ENCODE measurements at regions not wholly inside any gene's neighbourhood (a gene's known extent, or its start where the extent isn't known, plus 50 kb on each side); places are given as distances from the start of the nearest gene placed in this dataset.

- Histone ChIP-seq H3K36me3 (ENCODE audit: insufficient read depth) (no peaks in the 10 kb centered on the region), H3K4me3 (ENCODE audit: low read depth, low read length) (no peak overlapping the region), H3K27ac (ENCODE audit: low read depth) (no peak overlapping the region), H3K4me1 (ENCODE audit: insufficient read depth) (no peaks in the 10 kb centered on the region)
- no peak for DNase-seq (ENCODE audit: extremely low spot score)
- 47% methylated on average over 5 of the region's 5 CpGs for WGBS
These were observed 525.4 kb downstream of the KCNJ3 start for GRCh38 chr2:155223781-155224406.

DNA sequence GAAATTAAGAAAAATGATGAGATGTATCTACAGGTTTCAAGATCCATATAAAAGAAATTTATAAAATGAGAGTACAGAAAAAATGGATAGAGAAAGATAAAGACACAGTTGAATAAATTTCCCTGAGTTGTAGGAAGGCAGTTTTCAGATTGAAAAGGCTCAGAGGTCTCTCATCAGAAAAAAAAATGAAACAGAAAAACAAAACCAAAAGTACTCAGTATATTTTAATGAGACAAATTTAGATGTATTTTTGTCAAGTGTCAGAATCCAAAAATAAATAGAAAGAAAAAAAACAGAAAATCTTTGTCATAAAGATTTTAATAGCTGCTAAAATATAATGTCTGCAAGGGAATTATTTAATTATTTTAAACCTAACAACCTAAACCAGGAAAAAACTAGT, 520.5 kb downstream of the KCNJ3 start:
- no peak for DNase-seq (ENCODE audit: extremely low spot score)
- Histone ChIP-seq H3K4me3 (ENCODE audit: low read depth, low read length) (no peak overlapping the region), H3K4me1 (ENCODE audit: insufficient read depth) (no peaks in the 10 kb centered on the region), H3K27ac (ENCODE audit: low read depth) (no peak overlapping the region), H3K36me3 (ENCODE audit: insufficient read depth) (no peaks in the 10 kb centered on the region)

DNA sequence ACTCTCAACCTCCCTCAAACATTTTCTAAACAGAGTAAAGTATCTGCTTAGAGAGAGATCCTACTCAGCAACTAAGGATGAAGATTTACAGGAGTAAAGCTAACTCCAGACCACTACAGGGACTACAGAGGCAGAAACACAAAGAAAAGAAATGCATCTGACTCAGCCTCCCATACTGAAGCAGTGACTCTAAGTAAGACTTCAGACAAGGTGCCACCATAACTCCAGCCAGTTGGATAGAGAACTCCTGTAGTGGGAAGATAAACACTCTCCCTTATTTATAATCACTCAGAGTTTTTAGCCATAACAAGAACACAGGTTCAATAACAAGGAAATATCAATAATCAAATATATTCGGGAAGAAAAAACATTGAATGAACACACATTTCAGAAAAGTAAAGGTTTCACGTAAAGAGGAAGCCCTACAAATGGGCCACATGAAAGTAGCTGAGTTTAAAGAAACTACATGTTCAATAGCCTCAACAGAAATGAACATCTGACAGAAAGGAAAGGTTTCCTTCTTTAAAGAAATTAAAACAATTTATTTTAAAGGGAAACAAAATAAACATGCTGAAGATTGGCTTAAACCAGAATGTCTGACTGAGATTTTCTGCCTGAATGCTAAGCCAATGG, 519.9 kb downstream of the KCNJ3 start:
- 89% methylated on average over 2 of the region's 2 CpGs for WGBS
- Histone ChIP-seq H3K36me3 (ENCODE audit: insufficient read depth) (no peaks in the 10 kb centered on the region), H3K4me1 (ENCODE audit: insufficient read depth) (no peaks in the 10 kb centered on the region), H3K4me3 (ENCODE audit: low read depth, low read length) (no peak overlapping the region), H3K27ac (ENCODE audit: low read depth) (no peak overlapping the region)
- no peak for DNase-seq (ENCODE audit: extremely low spot score)

GRCh38 chr2:155215037-155215707, 516.7 kb downstream of the KCNJ3 start:
- no peak for DNase-seq (ENCODE audit: extremely low spot score)
- Histone ChIP-seq H3K36me3 (ENCODE audit: insufficient read depth) (no peaks in the 10 kb centered on the region), H3K4me3 (ENCODE audit: low read depth, low read length) (no peak overlapping the region), H3K4me1 (ENCODE audit: insufficient read depth) (no peaks in the 10 kb centered on the region), H3K27ac (ENCODE audit: low read depth) (no peak overlapping the region)
- 66% methylated on average over 2 of the region's 2 CpGs for WGBS

GRCh38 chr2:155209696-155210450, 511.4 kb downstream of the KCNJ3 start:
- H3K4me3 ChIP-seq (ENCODE audit: low read depth, low read length), result no peak overlapping the region
- 44% methylated on average over 2 of the region's 2 CpGs for WGBS

DNA sequence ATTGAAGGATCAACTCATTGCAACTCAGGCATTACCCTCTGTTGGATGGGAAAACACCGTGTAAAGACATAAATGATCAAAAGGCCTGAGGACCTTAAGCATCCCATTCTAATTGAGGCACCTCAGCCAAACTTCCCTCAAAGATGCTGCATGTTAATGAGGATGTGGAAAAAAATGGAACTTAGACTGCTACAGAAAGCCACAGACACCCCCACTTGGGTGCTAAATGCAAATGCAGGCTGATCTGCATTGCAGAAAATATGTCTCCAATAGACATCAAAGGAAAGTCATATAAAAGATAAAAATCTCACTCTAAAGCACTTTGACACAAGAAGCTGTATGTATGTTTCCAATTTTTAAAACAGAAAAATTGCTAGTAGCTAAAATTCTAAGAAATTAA, 504.7 kb downstream of the KCNJ3 start:
- 74% methylated on average over 1 of the region's 1 CpG for WGBS
- Histone ChIP-seq H3K4me1 (ENCODE audit: insufficient read depth) (no peaks in the 10 kb centered on the region), H3K4me3 (ENCODE audit: low read depth, low read length) (no peak overlapping the region), H3K27ac (ENCODE audit: low read depth) (no peak overlapping the region), H3K36me3 (ENCODE audit: insufficient read depth) (no peaks in the 10 kb centered on the region)
- DNase-seq (ENCODE audit: extremely low spot score), result no peak

More at GRCh38 chr2:155209696-155210450, 511.4 kb downstream of the KCNJ3 start:
- Histone ChIP-seq H3K4me1 (ENCODE audit: insufficient read depth) (no peaks in the 10 kb centered on the region), H3K27ac (ENCODE audit: low read depth) (no peak overlapping the region), H3K36me3 (ENCODE audit: insufficient read depth) (no peaks in the 10 kb centered on the region)
- DNase-seq (ENCODE audit: extremely low spot score), result no peak

GRCh38 chr2:155200753-155201152, 502.3 kb downstream of the KCNJ3 start:
- H3K4me3 ChIP-seq (ENCODE audit: low read depth, low read length), result no peak overlapping the region
- no peak overlapping the region for H3K27ac ChIP-seq (ENCODE audit: low read depth)
- no peak for DNase-seq (ENCODE audit: extremely low spot score)
- H3K36me3 ChIP-seq (ENCODE audit: insufficient read depth), result no peaks in the 10 kb centered on the region
- H3K4me1 ChIP-seq (ENCODE audit: insufficient read depth), result no peaks in the 10 kb centered on the region

DNA sequence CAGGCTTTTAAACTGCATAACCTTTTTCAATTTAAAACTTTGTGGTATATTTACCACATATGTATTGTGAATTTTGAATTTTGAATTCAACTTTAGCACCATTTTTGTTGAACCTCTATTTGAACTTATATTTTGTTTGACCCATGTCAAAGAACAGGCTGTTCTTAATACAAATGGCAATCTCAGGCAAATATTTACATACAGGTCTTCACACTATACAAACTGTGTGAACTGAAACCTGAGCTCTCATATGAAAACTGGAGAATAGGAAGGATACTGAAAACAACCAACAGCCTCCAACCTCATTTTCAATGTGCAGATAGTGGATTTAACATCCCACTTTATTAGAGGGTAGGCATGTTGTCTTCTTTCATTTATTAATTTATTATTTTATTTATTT, 491.8 kb downstream of the KCNJ3 start:
- Histone ChIP-seq H3K4me1 (ENCODE audit: insufficient read depth) (no peaks in the 10 kb centered on the region), H3K4me3 (ENCODE audit: low read depth, low read length) (no peak overlapping the region), H3K27ac (ENCODE audit: low read depth) (no peak overlapping the region), H3K36me3 (ENCODE audit: insufficient read depth) (no peaks in the 10 kb centered on the region)
- no peak for DNase-seq (ENCODE audit: extremely low spot score)

GRCh38 chr2:155178921-155179320, 480.4 kb downstream of the KCNJ3 start:
- 63% methylated on average over 3 of the region's 3 CpGs for WGBS
- no peak for DNase-seq (ENCODE audit: extremely low spot score)
- Histone ChIP-seq H3K27ac (ENCODE audit: low read depth) (no peak overlapping the region), H3K36me3 (ENCODE audit: insufficient read depth) (no peaks in the 10 kb centered on the region), H3K4me1 (ENCODE audit: insufficient read depth) (no peaks in the 10 kb centered on the region), H3K4me3 (ENCODE audit: low read depth, low read length) (no peak overlapping the region)

- WGBS, result 83% methylated on average over 1 of the region's 1 CpG
- H3K4me1 ChIP-seq (ENCODE audit: insufficient read depth), result no peaks in the 10 kb centered on the region
- H3K27ac ChIP-seq (ENCODE audit: low read depth), result no peak overlapping the region
- H3K4me3 ChIP-seq (ENCODE audit: low read depth, low read length), result no peak overlapping the region
- H3K36me3 ChIP-seq (ENCODE audit: insufficient read depth), result no peaks in the 10 kb centered on the region
- DNase-seq (ENCODE audit: extremely low spot score), result no peak
These were observed 477.9 kb downstream of the KCNJ3 start for GRCh38 chr2:155176345-155176744.

- no peak overlapping the region for H3K27ac ChIP-seq (ENCODE audit: low read depth)
- no peaks in the 10 kb centered on the region for H3K4me1 ChIP-seq (ENCODE audit: insufficient read depth)
- no peak overlapping the region for H3K4me3 ChIP-seq (ENCODE audit: low read depth, low read length)
- 78% methylated on average over 5 of the region's 5 CpGs for WGBS
- DNase-seq (ENCODE audit: extremely low spot score), result no peak
- H3K36me3 ChIP-seq (ENCODE audit: insufficient read depth), result no peaks in the 10 kb centered on the region
These were observed 470.8 kb downstream of the KCNJ3 start for GRCh38 chr2:155169317-155169716.

DNA sequence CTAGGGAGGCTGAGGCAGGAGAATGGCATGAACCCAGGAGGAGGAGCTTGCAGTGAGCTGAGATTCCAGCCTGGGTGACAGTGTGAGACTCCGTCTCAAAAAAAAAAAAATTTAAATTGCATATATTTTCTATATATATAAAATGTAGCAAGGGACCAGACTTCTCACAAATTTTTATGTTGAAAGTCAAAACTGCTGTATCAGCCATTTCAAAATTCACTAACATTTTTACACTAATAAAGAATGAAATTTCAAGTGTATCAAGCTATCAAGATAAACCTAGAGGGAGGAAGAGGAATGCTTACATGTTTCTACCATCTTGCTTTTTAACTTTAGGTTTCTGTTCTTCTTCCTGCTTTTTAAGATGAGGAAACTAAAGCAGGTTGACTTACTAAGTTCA, 464.0 kb downstream of the KCNJ3 start:
- Histone ChIP-seq H3K4me1 (ENCODE audit: insufficient read depth) (no peaks in the 10 kb centered on the region), H3K36me3 (ENCODE audit: insufficient read depth) (no peaks in the 10 kb centered on the region), H3K27ac (ENCODE audit: low read depth) (no peak overlapping the region), H3K4me3 (ENCODE audit: low read depth, low read length) (no peak overlapping the region)
- DNase-seq (ENCODE audit: extremely low spot score), result no peak
- 95% methylated on average over 1 of the region's 1 CpG for WGBS

DNA sequence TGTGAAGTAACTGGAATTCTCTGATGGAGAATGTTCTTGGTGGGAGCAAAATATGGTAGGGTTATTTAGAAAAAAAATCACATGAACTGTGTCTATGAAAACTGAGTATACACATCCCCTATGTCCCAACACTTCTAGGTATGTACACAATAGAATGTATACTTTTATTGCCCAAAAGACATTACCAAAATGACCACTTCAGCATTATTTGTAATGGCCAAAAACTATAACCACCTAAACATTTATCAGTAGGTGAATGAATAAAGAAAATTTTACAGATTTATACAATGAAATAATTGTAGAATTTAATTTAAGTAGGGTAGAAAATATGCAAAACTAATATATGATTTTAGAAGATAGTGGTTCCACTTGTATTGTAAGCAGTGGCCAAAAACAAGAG, 462.8 kb downstream of the KCNJ3 start:
- H3K4me3 ChIP-seq (ENCODE audit: low read depth, low read length), result no peak overlapping the region
- H3K36me3 ChIP-seq (ENCODE audit: insufficient read depth), result no peaks in the 10 kb centered on the region
- H3K27ac ChIP-seq (ENCODE audit: low read depth), result no peak overlapping the region
- H3K4me1 ChIP-seq (ENCODE audit: insufficient read depth), result no peaks in the 10 kb centered on the region
- DNase-seq (ENCODE audit: extremely low spot score), result no peak

GRCh38 chr2:155157711-155158110, 459.2 kb downstream of the KCNJ3 start:
- H3K36me3 ChIP-seq (ENCODE audit: insufficient read depth), result no peaks in the 10 kb centered on the region
- no peak overlapping the region for H3K4me3 ChIP-seq (ENCODE audit: low read depth, low read length)
- no peak for DNase-seq (ENCODE audit: extremely low spot score)
- H3K4me1 ChIP-seq (ENCODE audit: insufficient read depth), result no peaks in the 10 kb centered on the region
- whole genome bisulfite sequencing, result 61% methylated on average over 2 of the region's 2 CpGs
- no peak overlapping the region for H3K27ac ChIP-seq (ENCODE audit: low read depth)
